AG04449 (cell line): ENCODE measurements at regions not wholly inside any gene's neighbourhood (a gene's known extent, or its start where the extent isn't known, plus 50 kb on each side); places are given as distances from the start of the nearest gene placed in this dataset.

Experiments used
- CTCF ChIA-PET: fragments of 350-600 bp; formaldehyde crosslinking; extraction: SDS; loops from one replicate; lab custom pipeline; 2021; ENCODE audit warnings: antibody characterized with exemption; lab: Yijun Ruan, JAX
- POLR2A ChIA-PET: fragments of 400-600, 350-600 bp; formaldehyde crosslinking; extraction: SDS; loops from one replicate; lab custom pipeline; 2020; ENCODE audit warnings: antibody characterized with exemption, inconsistent platforms; lab: Yijun Ruan, JAX
- DNase-seq: peaks from one replicate; pipeline ENCODE4 v3.0.0-alpha.2; 2010; ENCODE audit warnings: low read depth, low spot score
- H3K4me3 ChIP-seq: 2 replicates; pipeline ENCODE4 v1.5.1; 2011; ENCODE audit warnings: low read depth, mild to moderate bottlenecking, control low read depth, low read length
- TF ChIP-seq, protein P1 (sequence below): IDR thresholded peaks from one replicate; pipeline ENCODE4 v1.5.1; 2011; ENCODE audit warnings: mild to moderate bottlenecking, moderate library complexity, low read length, control low read depth, inconsistent platforms; ENCODE audit not compliant: insufficient read depth; ENCODE audit errors: missing control alignments

DNA sequence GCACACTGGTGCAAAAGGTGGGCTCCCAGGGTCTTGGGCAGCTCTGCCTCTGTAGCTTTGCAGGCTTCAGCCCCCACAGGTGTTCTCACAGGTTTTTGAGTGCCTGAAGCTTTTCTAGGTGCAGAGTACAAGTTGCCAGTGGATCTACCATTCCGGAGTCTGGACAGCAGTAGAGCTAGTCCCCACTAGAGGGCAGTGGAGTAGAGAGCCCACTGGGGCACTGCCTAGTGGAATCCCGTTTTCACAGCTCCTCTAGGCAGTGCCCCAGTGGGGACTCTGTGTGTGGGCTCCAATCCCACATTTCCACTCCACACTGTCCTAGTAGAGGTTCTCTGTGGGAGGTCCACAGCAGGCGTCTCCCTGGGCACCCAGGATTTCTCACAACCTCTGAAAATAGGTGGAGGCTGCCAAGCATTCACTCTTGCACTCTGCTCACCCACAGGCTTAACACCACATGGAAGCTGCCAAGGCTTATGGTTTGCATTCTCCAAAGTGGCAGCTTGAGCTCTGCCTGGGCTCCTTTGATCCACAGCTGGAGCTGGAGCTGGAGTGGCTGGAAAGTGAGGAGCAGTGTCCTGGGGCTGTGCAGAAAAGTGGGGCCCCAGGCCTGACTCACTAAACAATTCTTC lies 86.3 kb upstream of the PROKR2 start:
- CTCF ChIA-PET = no interaction called here

DNA sequence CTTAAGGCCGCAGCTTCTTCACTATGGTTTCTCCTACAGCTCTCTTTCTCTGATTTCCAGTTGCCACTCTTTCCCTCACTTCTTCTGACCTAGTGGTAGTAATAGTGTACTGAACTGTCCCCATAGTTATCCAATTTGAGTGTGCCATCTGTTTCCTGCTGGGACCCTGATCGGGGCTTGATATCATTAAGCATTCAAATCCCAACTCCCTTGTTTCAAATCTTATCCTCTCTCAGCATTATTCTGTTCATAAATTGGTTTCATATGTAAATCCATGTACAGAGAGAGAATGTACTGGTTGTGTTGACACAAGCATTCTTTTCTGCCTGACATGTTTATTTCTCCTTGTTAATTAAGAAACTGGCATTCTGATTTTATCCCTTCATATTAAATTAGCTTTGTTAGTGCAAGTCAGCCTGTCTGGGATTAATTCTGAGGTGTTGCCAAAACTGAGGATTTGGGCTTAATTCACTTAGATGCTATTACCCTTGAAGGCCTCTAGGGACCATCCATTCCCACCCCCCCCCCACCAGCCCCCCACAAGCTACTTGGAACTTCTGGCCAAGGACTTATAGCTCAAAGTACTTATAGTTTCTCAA lies 84.6 kb upstream of the PROKR2 start:
- ChIA-PET CTCF (interaction anchor here (0.9 to 1.8 kb wide), 6 partner anchors 8 to 190 kb away, joined by 3 to 5 read pairs (median 4); no protein-coding TSS in a partner anchor), POLR2A (no interaction called here)
- DNase-seq = no peak
- H3K4me3 ChIP-seq = no peak overlapping the region
- TF ChIP-seq, protein P1, sequence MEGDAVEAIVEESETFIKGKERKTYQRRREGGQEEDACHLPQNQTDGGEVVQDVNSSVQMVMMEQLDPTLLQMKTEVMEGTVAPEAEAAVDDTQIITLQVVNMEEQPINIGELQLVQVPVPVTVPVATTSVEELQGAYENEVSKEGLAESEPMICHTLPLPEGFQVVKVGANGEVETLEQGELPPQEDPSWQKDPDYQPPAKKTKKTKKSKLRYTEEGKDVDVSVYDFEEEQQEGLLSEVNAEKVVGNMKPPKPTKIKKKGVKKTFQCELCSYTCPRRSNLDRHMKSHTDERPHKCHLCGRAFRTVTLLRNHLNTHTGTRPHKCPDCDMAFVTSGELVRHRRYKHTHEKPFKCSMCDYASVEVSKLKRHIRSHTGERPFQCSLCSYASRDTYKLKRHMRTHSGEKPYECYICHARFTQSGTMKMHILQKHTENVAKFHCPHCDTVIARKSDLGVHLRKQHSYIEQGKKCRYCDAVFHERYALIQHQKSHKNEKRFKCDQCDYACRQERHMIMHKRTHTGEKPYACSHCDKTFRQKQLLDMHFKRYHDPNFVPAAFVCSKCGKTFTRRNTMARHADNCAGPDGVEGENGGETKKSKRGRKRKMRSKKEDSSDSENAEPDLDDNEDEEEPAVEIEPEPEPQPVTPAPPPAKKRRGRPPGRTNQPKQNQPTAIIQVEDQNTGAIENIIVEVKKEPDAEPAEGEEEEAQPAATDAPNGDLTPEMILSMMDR = no peak

More for the DNA sequence above, 86.3 kb upstream of the PROKR2 start:
- DNase-seq = no peak
- TF ChIP-seq, protein P1 = peak; percentile 57
- POLR2A ChIA-PET = no interaction called here
- H3K4me3 ChIP-seq = no peak overlapping the region

DNA sequence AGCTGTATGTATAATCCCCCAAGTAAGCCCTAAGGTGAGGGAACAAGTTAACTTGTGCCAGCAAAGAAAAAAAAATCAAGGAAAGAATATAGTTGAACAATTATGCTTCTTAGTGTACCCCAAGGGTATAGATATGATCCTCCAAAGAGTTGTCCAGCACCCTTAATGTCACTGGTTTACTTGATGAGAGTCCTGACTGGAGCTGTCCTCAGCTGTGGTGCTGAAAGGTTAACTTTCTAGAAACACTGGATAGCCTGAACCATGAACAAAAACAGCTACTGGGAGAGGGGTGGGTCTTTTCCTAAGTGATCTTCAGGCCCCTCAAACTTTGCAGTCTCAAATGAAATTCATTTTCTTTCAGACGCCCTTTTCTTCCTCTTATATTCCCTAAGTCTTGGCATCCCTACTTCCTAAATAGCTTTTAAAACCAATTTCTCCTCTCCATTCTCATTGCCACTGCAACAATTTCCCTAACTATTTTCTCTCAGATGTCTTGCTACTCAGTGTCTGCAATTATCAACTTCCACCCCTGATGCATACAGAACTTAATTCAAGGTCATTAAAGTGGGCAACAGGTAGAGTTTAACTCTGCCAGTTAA lies 83.5 kb upstream of the PROKR2 start:
- no peak overlapping the region for H3K4me3 ChIP-seq
- TF ChIP-seq, protein P1 = no peak
- ChIA-PET POLR2A (no interaction called here), CTCF (interaction anchor here (1.1 to 1.8 kb wide), 3 partner anchors 9 to 177 kb away, joined by 4 to 5 read pairs (median 4); no protein-coding TSS in a partner anchor)
- no peak for DNase-seq

DNA sequence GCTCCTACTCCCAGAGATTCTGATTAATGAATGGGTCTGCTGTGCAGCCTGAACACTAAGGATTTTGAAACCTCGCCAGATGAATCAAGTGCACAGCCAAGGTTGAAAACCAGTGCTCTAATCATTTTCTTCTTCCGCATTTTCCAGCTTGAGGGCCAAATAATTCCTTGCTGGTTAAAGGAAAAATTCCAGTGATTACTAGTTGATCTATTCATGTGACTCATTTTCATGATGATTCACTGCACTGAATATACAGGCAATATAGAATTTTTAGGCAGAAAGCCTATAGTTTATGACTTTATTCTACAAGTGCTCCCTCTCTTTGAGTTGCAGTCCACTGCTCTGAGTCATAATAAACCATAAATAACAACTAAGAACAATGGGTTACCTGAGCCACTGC lies 80.6 kb upstream of the PROKR2 start:
- DNase-seq = no peak
- CTCF ChIA-PET = no interaction called here
- TF ChIP-seq, protein P1 = no peak
- no peak overlapping the region for H3K4me3 ChIP-seq
- POLR2A ChIA-PET = no interaction called here

DNA sequence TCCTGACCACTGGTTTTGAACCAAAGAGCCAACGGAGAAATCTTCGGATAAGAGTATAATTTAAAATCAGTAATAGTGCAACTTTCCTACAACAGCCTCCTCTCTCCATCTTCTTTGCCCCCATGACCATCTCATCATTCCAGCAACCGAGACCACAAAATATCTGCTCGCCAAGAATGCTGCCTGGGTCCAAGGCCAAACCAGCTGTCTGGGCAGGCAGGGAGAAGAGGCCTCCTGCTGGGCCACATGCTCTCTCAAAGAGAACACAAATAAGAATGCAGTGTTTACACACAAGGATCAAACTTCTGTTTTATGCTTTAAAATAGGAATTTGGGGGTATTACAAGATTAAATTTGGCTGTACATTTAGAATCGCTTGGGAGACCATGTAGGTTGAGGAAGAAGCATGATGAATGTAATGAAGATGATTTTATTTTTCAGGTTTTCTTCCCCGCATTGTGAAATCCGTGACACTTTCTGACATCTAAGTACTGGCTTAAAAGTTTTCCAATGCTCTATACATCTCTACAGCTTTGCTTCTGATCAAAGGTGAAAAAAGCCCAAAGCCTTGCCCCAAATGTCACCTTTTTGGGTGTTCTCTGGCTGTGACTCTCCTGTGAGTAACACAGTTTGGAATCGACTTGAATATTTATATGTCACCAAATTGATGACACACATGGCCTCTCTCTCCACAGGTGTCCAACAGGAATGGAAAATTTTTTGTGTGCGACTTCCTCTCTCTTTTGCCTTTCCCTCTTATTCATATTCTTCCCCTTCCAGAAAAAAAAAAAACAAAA lies 79.4 kb upstream of the PROKR2 start:
- POLR2A ChIA-PET = no interaction called here
- CTCF ChIA-PET = no interaction called here
- TF ChIP-seq, protein P1 = no peak
- DNase-seq = no peak
- no peak overlapping the region for H3K4me3 ChIP-seq

DNA sequence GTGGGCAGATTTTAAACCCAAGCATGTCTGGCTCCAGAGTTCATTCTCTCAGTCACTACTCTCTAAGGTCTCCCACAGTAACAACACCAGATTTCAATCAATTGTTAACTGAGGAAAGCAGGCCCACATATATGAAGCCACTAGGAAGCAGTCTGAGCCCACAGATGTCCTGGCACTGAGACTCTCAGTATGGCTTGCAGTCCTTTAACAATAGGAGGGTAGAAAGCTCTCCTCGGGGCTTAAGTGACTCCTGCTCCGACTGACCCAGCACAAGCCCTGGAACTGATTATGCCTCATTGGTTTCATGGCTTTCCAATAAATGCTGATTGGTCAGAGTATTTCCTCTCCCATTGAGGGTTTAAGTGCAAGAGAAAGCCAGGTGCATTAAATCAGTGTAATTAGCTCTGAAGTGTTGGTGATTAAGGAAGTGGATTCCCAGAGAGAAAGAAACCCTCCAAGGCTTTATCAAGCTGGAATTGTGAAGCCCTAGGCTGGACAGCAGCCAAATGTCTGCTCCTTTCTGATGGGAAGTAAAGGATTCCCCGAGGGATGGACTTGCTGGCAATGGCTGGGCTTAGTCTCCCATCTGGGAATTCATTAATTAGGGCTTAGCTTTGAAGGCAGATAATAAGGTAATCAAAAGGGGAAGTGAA lies 76.6 kb upstream of the PROKR2 start:
- TF ChIP-seq, protein P1 = no peak
- ChIA-PET POLR2A (no interaction called here), CTCF (no interaction called here)
- DNase-seq = no peak
- H3K4me3 ChIP-seq = no peak overlapping the region
